NOMO-1 treated with dmso at 0.1 percent for 144 hours (cell line): ENCODE measurements at regions not wholly inside any gene's neighbourhood (a gene's known extent, or its start where the extent isn't known, plus 50 kb on each side); places are given as distances from the start of the nearest gene placed in this dataset.
"Not testable (repeated sequence)": the region's sequence is repeated elsewhere in the genome, so short reads cannot be mapped to it uniquely, and the experiment has no call there.

Experiments
- DNase-seq: peaks from one replicate; lab custom pipeline; 2025; ENCODE audit not compliant: unreplicated experiment; lab: John Stamatoyannopoulos, UW

DNA sequence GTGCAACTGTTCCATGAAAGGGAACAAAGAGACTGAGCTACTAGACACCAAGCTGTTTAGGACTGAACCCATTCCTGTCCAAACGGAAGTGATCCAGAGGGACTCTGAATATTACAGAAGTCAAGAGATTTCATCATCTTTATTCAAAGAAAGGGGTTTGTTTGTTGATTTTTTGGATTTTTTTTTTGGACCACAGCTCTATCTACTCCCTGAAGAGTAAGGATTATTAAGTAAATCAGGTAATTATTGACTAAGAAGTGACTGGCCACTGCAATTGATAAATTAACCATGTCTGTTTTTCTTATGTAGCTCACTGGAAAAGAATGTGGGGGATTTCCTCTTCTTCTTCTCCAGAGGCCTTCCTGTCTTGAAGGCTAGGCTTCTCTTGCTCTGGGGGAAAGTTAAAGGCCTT, 146.6 kb upstream of the TPM1 start:
- no peak for DNase-seq

DNA sequence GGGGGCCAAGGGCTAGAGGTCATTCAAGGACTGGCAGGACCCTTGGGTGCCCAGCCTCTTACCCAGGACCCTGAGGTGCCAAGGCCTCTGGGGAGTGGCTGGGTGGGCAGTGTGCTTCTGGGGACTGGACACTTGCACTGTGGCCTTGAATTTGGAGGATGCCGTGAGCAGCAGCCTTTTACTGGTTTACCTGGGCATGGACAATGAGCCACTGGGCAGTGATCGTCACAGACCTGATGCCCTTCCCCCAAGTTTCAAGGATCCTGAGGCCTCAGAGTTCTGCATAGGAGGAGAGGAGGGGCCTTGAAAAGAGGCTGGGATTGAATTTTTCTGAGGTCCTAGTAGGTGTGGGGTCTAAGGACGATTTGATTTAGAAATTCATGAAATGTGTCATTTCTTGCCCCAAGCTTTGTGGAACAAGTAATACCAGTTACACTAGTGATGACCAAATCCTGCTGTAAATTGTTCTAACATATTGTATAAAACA, 146.1 kb upstream of the TPM1 start:
- no peak for DNase-seq

DNA sequence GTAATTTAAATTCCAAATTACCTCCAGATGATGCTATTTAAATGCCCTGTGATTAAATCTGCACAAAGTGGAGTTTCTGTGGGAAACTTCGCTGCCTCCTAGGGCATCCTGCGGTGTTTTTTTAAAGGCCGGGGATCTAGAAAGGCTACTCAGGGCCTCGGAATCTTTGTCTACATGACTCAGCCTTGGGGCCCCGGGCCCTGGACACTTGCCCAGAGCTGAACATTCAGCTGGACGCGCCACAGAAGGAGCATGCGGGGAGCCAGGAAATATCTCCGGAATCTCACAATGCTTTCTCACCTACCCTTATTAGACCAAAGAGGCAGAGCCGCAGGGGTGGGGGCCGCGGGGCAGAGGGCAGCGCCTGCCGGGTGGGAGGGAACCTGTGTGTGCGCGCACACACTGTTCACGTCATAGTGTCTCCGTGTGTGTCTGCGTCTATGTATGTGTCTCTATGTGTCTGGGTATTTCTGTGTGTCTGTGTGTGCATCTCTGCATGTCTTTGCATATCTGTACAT, 145.5 kb upstream of the TPM1 start:
- no peak for DNase-seq

DNA sequence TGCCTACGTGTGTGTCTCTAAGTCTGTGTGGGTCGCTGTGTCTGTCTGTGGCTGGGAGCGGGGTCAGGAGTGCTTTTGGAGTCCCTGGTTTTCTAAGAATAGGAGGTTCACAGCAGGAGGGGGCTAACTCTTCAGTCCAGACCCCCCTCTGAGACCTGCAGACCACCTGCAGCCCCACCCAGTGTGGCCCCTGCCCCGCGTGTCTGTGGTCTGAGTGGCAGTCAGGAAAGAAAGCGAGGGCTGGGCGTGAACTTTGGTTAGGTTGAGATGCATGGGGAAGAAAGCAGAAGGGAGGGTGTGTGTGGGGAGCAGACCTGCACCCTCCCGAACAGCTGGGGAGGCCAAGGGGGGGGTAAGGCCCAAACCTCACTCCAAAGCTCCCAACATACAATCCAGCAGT, 144.9 kb upstream of the TPM1 start:
- DNase-seq: no peak

DNA sequence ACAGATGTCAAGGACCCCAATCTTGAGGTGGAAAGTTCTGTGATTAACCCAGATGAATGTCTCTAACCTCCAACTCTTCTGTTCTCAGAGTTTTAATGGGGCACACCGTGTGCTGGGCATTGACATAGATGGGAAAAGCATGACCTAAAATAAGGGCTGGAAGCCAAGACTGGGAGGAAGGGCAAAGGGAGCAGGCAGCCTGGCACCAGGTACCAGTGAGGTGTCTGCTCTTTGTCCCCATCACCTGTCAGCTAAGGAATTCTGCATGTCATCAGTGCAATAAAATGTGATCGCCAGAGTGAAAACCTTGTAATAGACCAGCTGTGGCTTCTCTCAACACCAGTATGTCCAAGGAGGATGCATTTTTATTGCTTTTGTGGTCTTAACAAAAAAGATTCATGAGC, 143.5 kb upstream of the TPM1 start:
- DNase-seq: no peak

DNA sequence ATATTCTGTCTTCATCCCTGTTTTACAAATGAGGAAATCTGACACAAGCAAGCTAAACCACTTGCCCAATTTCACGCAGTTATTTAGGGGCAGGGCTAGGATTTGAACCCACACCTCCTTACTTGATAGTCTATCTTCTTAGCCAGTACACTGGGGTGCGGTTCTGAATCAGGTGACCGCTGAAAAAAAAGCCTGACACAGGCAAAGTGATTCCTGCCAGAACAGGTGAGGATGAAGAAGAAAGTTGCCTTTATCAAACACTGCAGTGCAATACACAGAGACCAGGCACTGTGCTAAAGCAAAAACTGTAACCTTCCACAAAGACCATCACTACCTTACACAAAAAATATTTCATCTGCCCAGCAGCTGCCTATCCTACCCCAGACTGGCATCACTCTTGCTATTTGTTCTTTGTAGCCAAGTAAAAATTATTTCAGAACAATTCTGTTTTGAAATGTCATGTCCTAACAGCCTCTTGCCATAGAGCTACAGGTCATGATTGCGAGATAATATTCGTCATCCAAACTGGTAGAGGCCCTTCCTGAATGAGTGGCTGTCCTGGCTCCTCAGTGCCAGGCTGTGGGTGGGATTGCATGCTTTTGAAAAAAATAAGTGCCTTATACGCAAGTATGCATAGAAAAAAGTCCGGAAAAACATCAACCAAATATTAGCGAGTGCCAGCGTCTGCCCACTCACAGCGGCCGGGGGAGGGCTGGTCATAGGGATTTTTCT, 142.3 kb upstream of the TPM1 start:
- DNase-seq: no peak

DNA sequence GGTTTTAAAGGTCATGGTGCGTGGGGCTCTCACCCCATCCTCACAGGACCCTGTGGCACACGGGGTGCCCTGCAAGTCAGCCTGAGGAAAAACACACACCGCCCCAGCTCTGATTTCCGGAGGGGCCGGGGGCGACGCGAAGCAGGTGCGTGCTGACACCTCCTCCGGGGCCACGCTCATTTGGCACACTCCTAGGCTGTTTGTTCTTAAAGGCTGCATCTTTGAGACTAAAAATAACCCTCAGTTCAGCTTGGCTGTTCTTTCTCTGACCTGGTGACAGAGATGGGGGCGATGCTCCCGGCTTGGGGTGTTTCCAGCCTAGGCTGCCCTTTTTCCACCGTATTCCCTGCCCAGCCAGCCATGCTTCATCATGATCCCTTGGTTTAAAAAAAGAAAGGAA, 141.5 kb upstream of the TPM1 start:
- no peak for DNase-seq

DNA sequence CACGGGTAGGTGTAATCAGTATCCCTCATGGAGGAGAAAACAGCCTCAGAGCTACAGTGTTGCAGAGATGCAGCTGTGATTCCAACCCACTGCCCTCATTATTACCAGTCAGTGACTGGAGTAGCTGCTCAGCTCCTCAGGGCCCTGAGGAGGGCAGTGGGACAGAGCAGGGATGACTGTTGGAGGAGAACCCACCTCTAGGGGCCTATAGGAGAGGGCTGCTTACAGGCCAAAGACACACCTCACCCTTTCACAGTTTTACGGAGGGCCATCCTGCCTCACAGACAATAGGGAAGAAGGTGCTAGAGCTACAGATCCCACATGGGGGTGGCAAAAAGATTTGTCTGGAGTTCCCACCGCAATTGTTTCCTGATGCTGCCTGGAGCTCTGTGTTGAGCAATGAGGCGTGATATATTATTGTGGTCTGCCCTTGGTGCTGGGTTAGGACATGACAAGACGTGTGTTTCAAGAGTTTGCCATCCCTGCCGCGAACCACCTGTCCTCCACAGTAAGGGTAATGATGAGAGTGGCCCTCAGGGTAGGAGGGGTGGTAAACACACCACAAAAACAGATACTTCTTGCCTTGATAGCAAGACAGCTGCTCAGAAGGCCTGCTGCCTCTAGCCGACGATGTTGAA, 140.5 kb upstream of the TPM1 start:
- peak; percentile 67 for DNase-seq

DNA sequence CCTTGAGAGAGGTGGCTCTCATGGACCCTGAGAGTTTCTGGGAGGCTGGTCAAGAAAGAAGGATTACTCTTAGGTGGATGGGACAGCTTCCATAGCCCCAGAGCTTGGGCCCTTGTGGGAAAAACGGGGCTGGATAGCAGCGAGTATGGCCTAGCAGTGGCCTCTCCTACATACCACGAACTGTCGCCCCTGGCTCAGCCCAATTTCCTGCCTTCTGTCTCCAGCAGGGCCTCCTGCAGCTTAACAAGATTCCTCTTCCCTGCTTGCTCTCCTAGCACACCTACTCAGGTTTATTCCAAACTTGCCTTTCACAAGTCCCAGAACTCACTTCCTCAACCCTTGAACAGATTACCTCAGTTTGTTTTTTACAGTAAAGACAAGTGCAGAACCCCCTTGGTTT, 139.7 kb upstream of the TPM1 start:
- no peak for DNase-seq

DNA sequence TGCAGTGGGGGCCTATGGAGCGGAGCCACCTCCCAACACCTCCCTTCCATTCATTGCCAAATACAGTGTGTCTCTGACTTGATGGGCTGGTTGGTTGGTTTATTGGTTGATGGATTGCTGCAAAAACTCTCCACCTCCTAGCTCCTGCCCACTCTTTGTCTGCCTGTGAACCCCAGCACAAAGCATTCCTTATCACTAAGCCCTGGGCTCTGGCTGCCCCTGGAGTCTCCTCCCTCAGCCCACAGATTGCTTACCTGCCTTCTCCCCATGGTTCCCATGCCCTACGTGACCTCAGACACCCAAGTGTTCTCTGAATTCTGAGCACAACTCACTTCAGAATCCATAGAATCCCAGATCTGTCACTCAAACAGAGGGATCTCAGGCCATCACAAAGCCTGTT, 139.1 kb upstream of the TPM1 start:
- DNase-seq: no peak

DNA sequence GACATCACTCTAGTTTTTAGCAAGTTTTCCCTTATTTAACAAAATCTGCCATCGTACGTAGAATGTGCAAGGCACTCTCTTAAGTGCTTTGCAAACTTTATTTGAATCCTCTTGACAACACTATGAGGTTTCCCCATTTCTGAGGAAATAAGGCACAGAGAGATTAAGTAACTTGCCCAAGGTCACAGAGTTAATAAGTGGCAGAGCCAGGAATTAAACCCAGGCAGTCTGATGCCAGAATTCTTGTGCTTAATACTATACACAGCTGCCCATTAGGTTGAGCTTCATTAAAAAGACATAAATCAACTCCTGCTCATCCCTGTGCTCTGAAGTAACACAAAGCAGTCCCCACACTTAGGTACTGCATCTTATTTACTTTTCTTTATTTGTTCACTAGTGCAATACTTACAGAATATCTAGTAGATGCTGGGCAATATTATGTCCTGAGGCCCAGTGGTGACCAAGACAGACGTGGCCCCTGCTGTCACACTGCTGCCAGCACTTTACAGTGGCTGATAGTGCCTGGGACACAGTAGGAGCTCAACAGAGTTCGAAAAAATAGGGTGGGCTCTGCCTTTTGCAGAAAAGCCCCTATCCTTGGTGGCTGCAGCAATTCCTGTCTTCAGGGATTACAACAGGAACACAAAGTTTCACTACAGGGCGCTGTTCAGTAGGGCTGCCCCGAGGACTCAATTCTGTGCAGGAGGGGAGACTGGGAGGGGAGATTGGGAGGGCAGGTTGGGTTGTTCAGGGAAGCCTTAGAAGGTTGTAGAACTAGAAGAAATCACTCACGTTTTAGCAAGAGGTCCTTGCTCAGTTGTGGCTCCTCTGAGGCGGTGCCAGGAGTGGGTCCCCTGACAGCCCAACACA, 138.3 kb upstream of the TPM1 start:
- no peak for DNase-seq

DNA sequence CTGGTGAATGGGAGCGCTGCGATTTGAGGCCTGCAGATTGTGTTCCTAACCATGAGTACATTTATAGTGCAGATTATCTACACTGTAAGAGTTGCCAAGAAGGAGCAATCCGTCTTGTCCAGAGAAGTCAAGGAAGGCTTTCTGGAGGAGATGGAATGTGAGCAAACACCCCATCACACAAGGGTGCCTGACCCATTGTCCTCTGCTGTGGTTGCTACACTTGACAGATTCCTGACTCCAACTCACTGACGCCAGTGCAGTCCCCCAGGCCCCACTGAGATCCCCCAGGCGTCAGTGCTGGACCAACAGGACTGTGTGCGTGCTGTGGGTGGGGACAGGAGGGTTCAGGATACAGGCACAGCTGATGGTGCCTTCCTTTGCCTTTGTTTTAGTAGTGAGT, 135.9 kb upstream of the TPM1 start:
- DNase-seq: no peak

DNA sequence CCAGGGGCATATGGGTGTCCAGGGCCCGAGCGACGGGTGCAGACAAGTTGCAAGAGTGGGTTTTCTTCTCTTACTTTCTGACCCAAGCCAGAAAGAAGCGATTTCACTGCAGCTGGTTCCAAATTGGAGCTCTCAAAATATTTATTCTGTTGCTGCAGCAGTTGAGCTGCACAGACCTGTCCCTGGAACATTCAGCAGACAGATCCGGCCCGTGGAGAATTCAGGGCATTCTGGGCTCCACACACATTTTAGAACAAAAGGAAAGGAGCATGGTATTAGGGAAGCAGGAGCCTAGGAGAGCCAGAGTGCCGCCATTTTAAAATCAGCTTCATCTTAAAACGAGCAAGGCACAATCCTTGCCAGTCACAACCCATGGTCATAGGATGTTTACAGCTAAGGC, 135.3 kb upstream of the TPM1 start:
- DNase-seq: no peak

DNA sequence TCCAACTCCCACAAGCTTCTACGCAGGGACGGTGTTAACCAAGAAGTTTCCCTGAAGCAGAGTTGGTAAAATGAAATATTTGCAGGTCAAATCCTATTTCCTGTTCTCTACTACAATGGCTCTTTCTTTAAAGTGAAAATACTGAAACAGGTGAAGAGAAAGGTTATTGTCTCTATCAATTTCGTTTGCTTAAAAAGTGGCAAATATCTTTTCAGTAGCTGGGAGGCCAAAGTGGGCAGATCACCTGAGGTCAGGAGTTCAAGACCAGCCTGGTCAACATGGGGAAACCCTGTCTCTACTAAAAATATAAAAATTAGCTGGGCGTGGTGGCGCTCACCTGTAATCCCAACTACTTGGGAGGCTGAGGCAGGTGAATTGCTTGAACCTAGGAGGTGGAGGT, 134.2 kb upstream of the TPM1 start:
- not testable (repeated sequence) for DNase-seq

DNA sequence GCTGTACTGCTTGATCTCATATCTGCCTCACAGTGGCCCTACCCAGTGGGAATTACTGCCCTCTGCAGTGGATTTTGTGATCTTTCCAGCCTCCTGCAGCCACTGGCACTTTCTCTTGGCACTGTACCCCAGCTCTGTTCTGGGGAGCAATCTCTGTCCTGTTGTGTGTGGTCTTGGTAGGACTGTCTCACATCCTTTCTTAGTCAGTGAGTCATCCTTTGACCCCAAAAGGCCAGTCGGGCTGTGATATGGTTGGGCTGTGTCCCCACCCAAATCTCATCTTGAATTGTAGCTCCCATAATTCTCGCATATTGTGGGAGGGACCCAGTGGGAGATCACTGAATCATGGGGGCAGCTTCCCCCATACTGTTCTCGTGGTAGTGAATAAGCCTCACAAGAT, 133.3 kb upstream of the TPM1 start:
- DNase-seq: no peak

DNA sequence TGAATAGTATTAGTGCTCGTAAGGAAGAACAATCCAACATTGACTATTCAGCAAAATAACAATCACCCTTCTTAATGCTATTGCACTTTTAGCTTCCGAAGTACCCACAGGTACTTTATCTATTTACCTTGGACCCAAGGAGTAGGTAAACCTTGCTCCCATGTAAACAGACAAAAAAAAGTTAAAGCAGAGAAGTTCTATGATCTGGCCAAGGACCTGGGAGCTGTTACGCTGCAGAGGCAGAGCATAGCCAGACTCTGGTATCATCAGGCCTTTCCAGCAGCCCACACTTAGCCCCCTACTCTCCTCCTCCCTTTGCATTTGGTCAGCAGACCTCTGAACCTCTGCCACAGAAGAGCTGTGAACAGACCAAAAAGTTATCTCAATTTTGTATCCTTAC, 130.3 kb upstream of the TPM1 start:
- DNase-seq: no peak

DNA sequence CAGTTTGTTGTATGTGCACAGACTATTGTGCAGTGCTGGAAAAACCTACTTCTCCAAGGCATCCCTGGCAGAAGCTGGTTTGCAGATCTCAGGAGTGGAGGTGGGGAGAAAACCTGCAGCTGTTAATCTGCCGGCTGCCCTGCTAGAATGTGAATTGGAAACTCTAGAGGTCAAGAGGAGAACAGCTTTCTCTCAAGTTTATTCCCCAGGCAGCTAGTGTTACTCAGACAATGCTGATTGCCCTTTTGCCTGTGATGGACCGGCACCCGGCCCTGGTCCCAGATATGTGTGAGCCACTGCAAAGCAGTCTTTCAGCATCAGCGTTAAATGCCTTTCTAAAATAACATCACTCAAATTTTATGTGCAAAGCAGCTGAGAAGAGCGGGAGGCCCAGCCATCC, 129.7 kb upstream of the TPM1 start:
- DNase-seq: no peak

DNA sequence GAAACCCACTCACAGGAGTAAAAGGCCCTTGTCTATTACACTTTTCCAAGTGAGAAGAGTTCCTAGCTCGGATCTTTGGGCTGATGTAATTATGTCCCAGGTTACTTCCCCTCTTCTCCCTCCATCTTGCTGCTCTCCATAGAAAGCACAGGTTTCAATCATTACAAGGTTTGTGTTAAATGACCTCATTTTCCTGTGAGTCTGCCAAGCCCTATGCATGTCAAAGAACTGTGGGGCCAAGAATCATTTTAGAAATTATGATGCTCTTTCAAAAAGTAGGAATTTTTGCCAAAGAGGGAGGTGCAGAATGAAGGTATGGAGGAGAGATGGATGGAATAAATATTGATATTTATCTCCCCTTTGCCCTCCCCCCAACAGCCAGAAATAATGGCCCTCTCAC, 129.3 kb upstream of the TPM1 start:
- no peak for DNase-seq

DNA sequence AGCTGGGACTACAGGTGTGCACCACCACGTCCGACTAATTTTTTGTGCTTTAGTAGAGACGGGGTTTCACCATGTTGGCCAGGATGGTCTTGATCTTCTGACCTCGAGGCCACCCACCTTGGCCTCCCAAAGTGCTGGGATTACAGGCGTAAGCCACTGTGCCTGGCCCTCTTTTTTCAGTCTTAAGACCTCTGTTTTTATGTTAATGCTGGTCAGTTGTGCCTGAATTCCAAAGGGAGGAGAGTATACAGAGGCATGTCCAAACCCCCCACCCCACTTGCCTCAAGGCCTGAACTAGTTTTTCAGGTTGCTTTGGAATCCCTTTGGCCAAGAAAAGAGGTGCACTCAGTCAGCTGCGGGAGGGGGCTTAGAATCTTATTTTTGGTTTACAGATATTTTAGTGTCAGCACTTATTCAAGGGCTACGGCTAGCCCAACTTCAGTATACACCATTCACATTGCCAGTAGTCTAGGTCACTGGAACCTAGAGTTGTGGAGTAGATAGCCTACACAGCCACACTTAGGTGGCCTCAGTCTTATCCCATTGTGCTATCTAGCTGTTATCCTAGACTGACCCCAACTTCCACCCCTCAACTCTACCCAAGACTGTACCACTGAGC, 128.0 kb upstream of the TPM1 start:
- DNase-seq: no peak

DNA sequence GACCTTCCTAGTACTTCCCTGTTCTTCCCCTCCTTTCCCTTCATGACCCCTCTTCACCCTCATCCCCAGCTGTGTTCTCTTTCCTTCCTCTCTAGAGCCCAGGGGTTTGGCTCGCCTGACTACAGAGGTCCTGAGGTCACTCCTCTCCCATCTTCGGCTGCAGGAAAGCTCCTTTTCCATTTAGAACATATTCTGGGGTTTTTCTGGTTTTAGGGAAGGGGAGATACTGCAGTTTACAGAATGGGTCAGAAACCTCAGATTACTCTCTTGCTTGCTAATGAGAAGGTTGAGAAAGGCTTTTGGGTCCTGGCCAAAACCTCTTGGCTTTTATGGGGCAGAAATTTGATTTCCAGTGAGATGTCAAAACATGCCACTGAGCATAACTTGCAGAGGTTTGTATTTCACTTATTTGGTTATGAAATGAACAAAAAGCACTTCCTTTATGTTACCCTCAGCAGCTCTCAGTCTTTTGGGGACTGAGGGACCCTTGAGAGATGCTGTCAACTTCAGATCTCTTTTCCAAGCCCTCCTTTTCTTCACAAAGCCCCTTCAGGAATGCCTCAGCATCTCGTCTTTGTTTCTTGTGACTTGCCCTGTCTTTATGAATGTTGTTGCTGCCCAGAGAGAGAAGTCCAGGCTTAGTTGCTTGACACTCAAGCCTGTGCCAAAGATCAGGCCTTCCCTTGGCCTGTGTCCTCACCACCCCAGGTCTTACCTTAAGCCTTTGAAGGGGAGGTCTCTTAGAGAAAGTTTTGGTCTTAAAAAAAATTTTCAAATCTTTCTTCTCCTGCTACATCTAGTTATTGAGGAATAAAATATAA, 121.7 kb upstream of the TPM1 start:
- no peak for DNase-seq
